Fibroblast of skin of left biceps (primary cell): ENCODE measurements at regions not wholly inside any gene's neighbourhood (a gene's known extent, or its start where the extent isn't known, plus 50 kb on each side); places are given as distances from the start of the nearest gene placed in this dataset.
"Not testable (repeated sequence)": the region's sequence is repeated elsewhere in the genome, so short reads cannot be mapped to it uniquely, and the experiment has no call there.

Experiments used
- DNase-seq, 2 experiments: peaks; one replicate each; pipeline ENCODE4 v3.0.0-alpha.2; 2013; ENCODE audit warnings: low read depth in 2 of 2

DNA sequence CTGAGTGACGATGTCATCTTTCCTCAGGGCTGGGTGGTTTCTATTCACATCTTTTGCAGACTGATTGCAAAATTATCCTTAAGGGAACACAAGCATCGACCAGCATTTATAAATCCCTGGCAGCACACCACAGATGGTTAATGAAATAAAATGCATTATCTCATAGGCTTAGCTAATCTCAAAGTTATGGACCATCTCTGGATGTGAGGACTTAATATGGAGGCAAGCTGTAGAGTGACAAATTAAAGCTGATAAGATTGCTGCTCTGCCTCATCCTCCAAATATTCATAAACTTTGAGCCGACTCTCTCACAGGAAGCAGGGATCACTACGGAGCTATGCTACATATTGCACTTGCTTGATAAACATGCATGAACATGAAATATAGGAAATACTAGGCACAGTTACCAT lies 663.2 kb upstream of the RGMB start:
- peak; percentile 68 to 76 for DNase-seq

GRCh38 chr5:98110791-98111190 lies 662.7 kb upstream of the RGMB start:
- no peak for DNase-seq

DNA sequence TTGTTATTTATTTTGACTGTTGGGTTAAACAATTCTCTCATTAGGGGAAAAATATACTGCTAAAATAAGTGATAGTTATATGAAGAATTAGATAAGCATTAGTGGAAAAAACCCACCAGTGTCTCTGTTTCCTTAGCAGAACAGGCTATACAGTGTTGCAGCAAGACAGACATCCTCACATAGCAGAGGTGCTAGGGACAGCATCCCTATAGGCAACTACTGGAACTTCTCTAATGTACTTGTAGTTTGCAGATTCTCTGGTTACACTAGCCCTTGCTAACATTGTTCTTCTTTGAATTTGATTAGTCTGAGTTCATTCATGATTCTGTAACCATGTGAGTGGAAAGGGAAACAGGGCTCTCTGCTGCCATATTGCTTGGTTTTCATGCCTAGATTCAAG lies 661.8 kb upstream of the RGMB start:
- DNase-seq = no peak

DNA sequence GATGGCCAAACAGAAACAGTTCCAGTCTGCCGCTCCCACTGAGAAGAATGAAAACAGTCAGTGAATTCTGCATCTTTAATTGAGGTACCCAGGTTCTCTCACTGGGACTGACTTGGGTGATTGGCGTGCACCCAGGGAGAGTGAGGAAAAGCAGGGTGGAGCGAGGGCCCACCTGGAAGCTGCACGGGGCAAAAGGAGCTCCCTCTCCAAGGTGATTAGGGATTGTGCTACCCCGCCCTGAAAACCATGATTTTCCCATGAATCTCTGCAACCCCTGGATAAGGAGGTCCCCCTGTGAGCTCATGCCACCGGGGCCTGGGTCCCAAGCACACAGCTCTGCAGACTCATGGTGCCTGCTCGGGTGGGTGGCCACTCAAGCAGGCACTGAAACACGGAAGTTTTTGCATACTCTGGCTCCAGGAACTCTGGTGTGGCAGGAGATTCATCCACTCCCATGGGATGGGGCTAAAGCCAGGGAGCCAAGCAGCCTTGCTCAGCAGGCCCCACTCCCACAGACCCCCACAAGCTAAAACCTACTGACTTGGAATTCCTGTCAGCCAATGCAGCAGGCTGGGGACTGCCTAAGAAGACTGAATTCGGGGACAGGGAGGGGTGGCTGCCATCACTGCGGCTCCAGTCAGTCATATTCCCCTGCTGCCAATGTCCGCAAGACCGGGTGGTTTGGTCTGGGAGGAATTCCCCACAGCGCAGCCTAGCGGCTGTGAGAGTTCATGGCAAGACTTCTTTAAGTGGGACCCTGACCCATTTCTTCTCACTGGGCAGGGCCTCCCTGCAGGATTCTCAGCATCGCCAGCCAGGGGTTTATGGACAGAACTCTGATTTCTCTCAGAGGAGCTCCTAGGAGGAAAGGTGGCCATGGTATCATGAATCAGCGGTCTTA lies 652.2 kb upstream of the RGMB start:
- DNase-seq = no peak

GRCh38 chr5:98128271-98128670 lies 645.2 kb upstream of the RGMB start:
- DNase-seq = no peak

GRCh38 chr5:98128846-98129245 lies 644.6 kb upstream of the RGMB start:
- DNase-seq = no peak

GRCh38 chr5:98130261-98131035 lies 643.0 kb upstream of the RGMB start:
- no peak for DNase-seq

- DNase-seq = no peak
Observed at GRCh38 chr5:98144116-98144515, 629.3 kb upstream of the RGMB start.

DNA sequence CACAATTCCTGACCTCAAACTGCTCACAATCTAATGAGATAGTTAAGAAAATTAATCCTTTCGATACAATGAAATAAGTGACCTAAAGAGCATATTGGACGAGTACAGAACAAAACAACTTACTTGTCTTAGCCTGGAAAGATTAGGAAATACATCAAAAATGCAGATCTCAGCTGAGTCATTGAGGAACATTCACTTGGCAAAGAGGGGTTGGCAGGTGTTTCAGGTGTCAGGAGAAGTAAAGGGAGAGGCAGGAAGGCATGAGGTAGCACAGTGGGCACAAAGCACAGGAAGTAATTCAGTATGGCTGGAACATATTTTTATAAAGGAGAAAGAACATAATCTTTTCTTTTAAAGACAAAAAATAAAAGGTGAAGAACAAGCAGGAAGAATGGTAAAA lies 628.8 kb upstream of the RGMB start:
- no peak for DNase-seq

GRCh38 chr5:98157368-98157767 lies 616.1 kb upstream of the RGMB start:
- DNase-seq = no peak

DNA sequence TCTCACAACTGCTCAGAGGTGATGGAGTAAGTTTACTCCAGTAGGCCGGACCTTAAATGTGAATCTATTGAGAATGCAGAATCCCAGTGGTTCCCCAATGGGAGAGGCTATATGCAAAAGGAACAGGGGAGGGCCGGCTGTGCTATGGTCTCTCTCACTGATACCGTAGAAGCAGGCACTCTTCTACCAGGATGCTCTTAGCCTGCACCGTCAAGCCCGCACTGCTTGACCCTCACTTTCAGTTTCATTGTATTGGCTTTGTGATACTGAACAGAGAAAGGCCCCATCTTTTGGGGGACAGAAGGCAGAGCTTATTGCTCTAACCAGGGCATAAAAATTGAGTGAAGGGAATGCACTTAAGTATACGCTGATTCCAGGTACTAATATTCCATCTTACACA lies 615.0 kb upstream of the RGMB start:
- DNase-seq = no peak

DNA sequence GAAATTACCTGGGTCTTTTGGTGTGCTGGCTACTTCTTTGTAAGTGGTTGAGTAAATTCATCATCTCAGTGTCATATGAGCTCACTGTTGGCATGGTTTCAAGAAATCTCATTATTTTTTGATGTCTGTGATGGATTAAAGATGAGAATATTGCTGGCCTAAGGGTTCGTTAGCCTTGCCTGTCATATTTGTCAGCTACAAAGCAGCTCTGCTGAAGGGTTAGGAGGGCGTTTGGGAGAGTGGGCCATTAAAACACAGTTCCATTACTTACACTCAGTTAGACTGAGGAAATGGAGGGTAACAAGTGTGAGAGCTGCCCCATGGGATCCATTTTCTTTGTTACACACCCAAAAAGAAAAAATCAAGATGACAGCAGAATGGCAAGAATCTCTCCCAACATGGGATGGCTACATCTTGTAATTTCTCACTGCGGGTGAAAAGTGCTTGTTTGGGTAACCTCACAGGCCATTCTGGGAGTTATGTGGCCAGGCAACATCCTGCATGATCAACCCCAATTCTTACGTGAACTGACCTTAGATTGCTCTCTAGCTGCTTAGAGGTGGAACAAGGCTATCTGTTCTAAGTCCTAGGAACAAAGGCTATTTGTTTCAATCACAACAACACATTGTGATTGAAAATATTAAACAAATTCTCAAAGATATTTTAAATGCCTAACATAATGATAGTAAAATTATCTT lies 609.5 kb upstream of the RGMB start:
- no peak for DNase-seq

DNA sequence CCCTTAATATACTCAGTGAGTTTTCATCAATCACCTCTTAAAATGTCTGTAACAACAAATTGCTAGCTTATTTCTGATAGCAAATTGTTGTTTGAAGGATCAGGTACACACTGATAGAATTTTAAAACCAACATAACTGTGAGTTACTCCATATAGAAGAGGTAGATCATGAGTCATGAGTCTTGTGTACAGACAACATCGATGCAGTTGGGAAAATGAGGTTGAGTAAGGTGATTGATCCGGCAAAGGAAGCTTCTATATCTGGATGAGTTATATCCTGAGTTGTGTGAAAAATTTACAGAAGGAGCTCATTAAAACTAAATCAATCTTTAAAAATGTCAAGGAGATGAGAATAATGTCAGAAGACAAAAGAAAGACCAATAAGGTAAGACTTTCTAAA lies 604.6 kb upstream of the RGMB start:
- no peak for DNase-seq

GRCh38 chr5:98170994-98171393 lies 602.5 kb upstream of the RGMB start:
- DNase-seq = no peak

GRCh38 chr5:98173334-98173733 lies 600.1 kb upstream of the RGMB start:
- peak; percentile 9 to 25 for DNase-seq

GRCh38 chr5:98175474-98175873 lies 598.0 kb upstream of the RGMB start:
- no peak for DNase-seq

DNA sequence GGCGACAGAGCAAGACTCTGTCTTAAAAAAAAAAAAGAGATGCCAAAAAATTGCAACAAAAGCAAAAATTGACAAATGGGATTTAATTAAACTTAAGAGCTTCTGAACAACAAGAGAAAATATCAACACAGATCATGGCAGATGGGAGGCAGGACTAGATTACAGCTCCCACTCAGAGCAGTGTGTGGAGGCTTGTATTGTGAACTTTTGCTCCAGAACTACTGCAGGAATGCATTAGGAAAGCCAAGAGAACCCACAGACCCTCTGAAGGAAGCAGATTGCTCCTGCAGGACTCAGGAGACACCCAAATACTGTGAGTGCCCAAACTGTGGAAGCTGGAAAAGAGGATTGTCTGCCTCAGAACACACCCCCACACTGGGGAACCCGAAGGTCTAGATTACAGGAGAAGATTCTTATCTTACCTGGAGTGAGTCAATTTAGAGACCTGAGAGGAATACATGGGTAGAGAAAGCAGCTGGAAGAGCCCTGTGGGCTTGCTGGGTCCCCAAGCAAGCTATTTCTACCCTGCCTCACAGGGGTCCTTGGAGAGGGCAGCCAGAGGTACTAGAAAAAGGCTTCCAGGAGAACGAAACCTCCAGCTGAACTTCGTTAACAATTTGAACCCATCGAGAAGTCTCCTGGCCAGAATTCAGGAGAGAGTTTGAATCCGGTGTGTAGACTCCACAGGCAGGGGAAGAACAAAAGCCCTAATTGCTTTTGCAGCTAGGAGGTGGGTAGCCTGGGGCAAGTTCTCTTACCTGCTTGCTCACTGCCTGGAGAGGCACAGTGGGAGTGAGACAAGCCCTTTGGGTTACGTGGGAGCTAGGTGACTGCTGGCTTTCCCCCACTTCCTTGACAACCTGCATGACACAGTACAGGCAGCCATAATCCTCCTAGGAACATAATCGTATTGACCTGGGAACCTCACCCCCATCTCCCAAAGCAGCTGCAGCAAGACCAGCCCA lies 593.4 kb upstream of the RGMB start:
- DNase-seq = no peak

DNA sequence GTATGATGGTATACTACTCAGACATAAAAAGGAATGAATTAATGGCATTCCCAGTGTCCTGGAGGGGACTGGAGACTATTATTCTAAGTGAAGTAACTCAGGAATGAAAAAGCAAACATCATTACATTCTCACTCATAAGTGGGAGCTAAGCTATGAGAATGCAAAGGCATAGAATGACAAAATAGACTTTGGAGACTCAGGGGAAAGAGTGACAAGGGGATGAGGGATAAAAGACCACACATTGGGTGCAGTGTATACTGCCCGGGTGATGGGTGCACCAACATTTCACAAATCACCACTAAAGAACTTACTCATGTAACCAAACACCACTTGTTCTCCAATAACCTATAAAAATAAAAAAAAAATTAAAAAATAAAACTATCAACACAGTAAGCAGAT lies 587.3 kb upstream of the RGMB start:
- no peak for DNase-seq

- no peak for DNase-seq
Observed at GRCh38 chr5:98187945-98188344, 585.5 kb upstream of the RGMB start.

DNA sequence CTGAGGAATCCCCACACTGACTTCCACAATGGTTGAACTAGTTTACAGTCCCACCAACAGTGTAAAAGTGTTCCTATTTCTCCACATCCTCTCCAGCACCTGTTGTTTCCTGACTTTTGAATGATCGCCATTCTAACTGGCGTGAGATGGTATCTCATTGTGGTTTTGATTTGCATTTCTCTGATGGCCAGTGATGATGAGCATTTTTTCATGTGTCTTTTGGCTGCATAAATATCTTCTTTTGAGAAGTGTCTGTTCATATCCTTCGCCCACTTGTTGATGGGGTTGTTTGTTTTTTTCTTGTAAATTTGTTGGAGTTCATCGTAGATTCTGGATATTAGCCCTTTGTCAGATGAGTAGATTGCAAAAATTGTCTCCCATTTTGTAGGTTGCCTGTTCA lies 583.1 kb upstream of the RGMB start:
- DNase-seq = not testable (repeated sequence)
